GM18867 (cell line): ENCODE measurements at regions not wholly inside any gene's neighbourhood (a gene's known extent, or its start where the extent isn't known, plus 50 kb on each side); places are given as distances from the start of the nearest gene placed in this dataset.
A peak's percentile ranks its signal among the peaks of the same experiment; 100 is the strongest.

ENCODE experiments used
- ATAC-seq: cut with Tn5 transposase; IDR thresholded peaks from one replicate; pipeline ENCODE4 v1.9.1; 2021; ENCODE audit warnings: mild to moderate bottlenecking, moderate library complexity; ENCODE audit not compliant: unreplicated experiment

DNA sequence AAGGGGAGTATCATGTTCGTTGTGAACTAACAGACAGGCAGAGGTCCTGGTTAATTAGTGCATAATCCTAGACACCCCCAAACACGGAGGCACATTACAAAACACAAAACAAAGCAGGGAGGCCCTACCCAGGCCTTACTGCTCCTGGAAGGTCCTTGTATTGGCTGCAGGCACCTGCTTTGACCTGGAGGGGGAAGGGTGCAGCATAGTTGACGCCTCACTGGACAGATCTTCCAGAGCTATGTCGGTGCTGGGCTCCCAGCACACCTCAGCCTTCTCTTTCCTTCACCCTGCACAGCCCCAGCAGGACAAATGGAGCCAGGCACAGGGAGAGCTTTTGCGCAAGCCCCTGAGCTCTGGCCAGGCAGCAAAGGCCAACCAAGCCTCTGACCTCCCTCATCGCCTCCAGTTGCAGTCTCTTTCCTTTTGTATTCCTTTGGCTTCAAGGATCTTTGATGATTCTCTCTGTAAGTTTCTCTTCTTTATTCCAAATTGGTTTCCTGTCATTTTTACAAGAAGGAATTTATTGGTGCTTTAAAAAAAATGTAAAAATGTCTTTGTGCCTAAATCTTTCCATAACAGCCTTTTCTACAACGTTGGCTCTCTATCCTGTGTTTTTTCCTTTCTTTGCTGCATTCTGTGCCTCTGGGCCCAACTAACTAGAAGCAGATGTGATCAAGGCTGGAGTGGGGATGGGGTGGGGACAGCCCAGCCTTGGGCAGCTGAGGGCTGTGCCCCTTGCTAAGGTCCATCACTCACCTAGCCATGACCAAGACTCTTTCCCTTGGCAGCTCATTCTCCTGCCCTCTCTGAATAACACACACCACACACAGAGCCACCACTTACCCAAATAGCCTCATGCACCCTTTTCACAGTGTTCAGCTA is 317.1 kb upstream of the NPVF start:
- ATAC-seq = no peak

DNA sequence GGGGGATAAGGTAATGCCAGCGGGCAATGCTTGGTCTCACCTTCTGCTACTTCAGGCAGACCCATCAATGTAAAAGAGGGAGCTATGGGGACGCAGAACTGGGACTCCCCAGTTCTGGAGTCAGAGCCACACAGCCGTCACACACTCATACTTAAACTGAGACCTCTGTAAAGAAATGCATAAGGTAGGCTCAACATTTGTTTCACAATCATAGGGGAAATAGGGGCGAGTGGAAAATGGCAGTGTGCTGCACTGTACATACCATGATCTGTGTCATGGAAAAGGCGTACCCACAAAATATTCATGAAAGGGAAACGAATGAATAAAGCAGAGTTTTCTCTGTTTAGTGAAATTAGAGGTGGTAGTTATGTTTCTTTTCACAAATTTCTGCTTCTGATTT is 318.0 kb upstream of the NPVF start:
- ATAC-seq = no peak

GRCh38 chr7:25549271-25549921 is 321.1 kb upstream of the NPVF start:
- no peak for ATAC-seq

DNA sequence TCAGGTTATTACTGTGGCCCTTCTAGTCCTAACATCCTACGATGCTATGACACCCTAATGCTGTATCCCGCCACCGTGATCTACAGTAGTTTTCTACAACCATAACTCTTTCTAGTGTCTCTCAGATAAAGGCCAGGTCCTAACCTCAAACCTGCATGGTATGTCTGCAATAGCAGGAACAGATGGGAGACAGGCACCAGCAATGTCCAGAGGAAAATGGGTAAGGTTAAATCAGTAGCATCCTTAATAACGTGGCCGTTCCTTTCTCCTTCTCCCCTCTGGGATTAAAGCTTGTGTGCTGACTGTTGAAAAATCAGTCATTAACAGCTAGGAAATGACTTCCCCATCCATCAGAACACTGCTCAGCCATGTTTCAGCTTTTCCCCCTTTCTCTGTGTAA is 321.9 kb upstream of the NPVF start:
- ATAC-seq = no peak

- ATAC-seq = no peak
Measured at GRCh38 chr7:25552998-25553397, 324.7 kb upstream of the NPVF start.

GRCh38 chr7:25553580-25554291 is 325.4 kb upstream of the NPVF start:
- no peak for ATAC-seq

- ATAC-seq = peak; percentile 41
Measured at GRCh38 chr7:25557379-25557917, 329.2 kb upstream of the NPVF start.

GRCh38 chr7:25557930-25558329 is 329.6 kb upstream of the NPVF start:
- no peak for ATAC-seq

DNA sequence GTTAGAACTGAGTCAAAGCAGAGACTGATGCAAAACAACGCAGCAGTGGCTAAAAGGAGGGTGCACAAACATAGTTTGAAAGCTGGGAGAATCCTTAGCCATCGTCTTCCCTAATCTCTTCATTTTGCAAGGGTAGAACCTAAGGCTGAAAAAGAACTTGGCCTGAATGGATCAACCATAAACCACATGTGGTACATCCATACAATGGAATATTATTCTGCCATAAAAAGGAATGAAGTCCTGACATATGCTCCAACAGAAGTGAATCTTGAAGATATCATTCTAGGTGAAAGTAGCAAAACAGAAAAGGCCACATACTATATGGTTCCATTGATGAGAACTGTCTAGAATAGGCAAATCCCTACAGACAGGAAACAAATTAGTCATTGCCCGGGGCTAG is 330.3 kb upstream of the NPVF start:
- no peak for ATAC-seq

DNA sequence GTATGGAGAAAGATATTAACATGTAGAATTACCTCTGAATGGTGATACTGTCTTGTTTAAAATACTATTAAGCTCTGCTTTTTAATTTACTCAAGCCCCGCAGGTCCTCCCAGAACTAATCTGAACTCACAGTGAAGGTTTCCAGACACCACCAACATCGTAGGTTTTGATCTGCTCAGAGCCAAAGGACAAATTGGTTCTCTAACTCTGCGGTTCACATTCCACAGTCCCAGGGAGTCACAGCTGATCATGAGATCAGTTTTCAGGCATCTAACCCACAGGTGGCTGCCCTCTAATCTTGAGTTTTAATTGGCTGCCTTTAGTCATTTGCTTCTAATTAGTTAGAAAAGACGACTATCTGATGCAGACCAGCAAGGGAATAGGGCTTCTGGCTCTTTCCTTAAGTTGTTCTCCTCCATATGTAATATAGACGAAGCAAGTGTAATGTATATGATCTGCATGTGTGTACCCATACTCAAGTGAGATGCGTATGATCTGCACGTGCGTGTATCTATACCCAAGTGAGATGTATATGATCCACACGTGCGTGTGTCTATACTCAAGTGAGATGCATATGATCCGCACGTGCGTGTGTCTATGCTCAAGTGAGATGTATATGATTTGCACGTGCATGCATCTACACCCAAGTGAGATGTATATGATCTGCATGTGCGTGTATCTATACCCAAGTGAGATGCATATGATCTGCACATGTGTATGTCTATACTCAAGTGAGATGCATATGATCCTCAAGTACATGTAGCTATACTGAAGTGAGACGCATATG is 331.5 kb upstream of the NPVF start:
- ATAC-seq = no peak

GRCh38 chr7:25562673-25563182 is 334.4 kb upstream of the NPVF start:
- ATAC-seq = no peak

GRCh38 chr7:25565002-25565401 is 336.7 kb upstream of the NPVF start:
- no peak for ATAC-seq

DNA sequence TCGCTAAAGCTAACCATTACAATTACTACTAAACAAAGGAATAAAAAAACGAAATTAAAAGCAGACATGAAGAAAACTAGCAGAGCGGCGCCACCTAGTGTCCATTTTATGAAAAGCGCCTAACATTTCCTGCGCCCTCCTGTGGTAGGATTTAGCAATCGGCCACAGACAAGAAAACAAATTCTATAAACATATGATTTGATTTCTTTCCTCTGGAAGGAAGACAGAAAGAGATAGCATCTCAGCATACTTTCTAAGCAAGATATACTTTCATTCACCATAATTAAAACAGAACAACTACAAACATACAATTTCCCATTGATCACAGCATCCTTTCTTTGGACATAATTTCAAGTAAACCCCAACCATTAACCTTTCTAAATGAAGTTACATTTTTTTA is 337.7 kb upstream of the NPVF start:
- ATAC-seq = no peak

DNA sequence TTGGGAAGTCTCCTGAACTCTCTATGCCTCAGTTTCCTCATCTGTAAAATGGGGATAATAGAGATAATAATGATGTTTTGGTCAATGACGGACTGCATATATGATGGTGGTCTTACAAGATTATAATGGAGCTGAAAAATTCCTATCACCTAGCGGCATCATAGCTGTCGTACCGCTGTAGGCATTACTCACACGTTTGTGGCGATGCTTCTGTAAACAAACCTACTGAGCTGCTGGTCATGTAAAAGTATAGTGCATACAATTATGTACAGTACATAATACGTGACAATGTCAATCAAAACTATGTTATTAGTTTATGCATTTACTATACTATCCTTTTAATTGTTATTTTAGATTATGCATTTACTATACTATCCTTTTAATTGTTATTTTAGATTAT is 339.1 kb upstream of the NPVF start:
- ATAC-seq = no peak

- ATAC-seq = peak; percentile 48
Measured at GRCh38 chr7:25569765-25570164, 341.5 kb upstream of the NPVF start.

DNA sequence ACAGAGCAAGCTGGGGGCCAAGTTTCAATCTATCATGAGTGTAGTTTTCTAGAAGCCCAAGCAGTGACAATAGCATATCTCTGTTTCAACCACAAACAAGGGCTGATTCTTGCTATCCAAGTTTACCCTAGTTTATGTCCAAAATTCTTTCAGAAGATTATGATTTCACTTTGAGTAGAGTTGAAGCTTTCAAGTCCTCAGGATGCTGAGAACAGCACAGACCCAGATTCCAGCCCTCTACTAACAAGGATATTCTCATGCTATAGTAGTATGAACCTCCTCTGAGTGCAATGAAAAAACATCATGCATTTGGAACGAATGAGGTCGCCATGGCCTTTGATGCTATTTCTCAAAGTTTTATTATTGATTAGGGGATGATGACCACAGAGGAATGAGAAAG is 344.1 kb upstream of the NPVF start:
- no peak for ATAC-seq

- no peak for ATAC-seq
Measured at GRCh38 chr7:25574828-25575227, 346.5 kb upstream of the NPVF start.

DNA sequence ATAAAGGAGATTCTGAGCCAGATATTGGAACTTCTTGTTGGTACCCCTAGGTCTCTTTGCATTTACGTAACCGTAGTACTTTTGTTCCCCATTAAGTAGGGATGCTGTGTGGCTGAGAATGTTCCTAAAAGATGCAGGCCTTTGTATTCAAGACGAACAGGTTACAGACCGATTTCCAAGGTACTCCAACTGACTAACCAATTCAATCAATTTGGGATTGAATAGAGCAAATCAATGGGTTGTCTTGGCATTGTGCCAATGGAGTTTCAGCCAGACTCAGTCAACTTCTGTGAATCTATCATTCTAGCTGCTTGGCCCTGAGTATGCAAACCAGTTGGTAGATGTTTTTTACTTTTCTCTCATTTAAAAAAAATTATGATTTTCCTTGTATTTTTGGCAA is 347.3 kb upstream of the NPVF start:
- no peak for ATAC-seq

DNA sequence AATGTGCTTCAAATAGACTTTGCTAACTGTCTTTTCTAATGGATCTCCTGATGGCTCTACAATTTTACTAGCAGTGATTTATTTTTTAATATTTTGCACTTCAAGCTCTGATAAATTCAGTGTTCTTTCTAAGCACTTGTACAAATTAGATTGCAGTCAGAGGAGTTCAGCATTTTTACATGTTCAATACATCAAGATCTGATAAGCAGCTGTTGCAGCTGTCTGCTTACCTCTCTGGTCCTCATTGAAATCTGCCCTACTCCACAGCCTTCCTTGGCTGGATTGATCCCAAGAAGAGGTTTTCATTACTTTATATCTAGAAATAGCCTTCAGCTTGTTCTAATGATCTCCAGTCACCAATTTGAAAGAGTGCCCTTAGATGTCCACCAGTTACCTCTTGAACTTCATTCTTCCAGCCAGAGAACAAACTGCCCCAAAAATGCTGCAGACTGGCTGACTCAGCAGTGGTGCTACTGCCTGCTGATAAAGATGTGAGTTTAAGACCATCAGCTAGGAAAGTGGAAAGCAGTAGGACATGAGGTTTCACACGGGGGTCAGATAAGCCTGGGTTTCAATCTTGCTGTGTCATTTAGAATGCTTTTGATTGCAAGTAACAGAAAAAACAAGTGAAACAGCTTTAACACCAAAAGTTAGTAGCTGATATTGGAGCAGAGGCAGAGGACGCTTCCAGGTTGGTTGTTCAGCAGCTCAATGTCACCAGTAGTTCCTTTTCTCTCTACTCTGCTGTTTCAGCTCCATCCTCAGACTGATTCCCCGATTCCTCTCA is 350.9 kb upstream of the NPVF start:
- no peak for ATAC-seq

DNA sequence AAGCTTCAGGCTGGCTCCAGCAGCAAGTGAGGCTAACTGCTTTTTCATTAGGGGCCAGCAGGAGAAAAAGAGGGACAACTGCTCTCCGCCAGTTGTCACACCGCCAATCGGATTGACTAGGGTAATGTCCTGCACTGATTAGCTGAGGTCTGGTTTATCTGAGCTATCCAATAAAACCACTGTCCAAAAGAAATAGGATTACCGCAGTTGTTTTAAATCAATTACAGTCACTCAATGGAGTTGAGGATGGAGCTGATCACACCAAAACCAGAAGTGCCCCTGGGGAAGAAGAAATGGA is 351.4 kb upstream of the NPVF start:
- no peak for ATAC-seq
